SIG-M5 treated with dmso at 0.1 percent for 504 hours (cell line): ENCODE measurements at regions not wholly inside any gene's neighbourhood (a gene's known extent, or its start where the extent isn't known, plus 50 kb on each side); places are given as distances from the start of the nearest gene placed in this dataset.

Experiments
- DNase-seq: peaks from one replicate; lab custom pipeline; 2025; ENCODE audit not compliant: unreplicated experiment; lab: John Stamatoyannopoulos, UW

GRCh38 chr12:71011261-71011660 lies 90.7 kb upstream of the PTPRR start:
- no peak for DNase-seq

GRCh38 chr12:71010143-71010479 lies 89.6 kb upstream of the PTPRR start:
- DNase-seq = no peak

DNA sequence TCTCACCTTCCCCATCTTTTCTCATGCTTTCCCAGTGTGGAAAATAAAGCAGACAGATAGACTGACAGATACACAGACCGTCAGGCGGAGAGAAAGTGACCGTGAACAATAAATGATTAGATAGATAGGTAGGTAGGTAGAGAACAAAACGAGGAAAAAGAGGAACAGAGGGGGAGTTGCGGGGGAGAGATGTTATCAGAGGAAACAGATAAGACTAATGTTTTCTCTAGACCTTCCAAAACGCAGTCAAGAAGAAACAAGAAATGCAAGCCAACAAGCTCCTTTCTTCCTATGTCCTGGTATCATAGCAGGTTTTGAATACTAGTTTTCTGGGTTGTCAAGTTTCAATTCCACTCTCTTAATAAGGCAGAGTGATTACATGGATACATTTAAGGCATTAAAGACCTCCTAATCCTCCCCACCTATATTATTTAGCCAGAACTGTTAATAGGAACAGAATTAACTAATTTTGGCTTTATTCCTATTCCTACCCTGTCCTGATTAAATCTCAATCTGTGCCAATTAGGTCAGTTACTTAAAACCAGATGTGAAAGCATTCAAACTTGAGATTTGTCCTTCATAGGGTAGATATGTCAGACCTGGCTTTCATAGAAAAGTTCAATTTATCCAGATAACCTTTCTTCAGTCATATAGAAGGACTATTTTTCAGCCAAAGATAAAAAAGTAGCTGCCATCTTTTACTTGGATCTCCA lies 89.0 kb upstream of the PTPRR start:
- no peak for DNase-seq

GRCh38 chr12:71008616-71009015 lies 88.1 kb upstream of the PTPRR start:
- no peak for DNase-seq

DNA sequence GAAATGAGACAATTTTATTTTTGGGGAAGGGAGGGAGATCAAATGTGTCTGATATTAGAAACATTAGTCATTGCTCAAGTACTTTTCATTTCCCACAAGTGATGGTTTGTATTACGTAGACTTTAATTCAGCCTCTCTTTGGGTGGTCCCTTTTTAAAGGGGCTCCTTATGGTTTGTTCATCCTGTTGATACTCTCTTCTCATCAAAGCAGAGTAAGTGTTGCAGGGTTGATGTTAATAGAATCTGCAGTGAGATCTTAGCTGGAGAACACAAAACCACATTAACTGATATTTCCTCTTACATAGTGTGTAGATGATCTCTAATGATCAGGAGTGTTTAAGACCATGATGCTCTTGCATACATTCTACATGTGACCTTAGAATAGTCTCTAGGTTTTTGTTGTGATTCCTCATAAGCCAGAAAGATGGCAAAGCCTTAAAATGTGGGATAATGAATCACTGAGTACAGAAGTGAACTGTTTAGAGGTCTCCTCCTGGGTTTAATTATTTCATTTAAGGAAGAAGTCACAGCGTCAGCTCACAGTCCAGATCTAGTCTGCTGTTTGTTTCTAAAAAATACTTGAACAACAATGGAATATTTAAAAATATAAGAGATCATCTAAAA lies 87.4 kb upstream of the PTPRR start:
- no peak for DNase-seq

DNA sequence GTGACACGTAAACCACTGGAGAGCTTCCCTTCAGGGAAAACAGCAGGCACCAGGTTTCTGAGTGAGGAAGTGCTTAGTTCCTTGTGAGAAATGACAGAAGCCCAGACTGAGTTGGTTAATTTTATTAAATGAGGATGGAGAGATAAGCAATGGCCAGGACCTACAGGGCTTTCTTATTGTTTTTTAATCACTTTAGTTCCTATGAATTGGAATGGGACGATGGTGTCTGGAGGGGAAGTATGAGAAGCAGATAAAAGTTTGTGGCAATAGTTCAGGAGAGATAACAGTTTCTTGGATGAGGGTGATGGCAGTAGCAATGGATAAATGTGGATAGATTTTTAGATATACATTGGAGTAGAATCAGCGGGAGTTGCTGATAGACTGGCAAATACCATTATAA lies 86.5 kb upstream of the PTPRR start:
- DNase-seq = no peak

- DNase-seq = no peak
These were observed 84.6 kb upstream of the PTPRR start for GRCh38 chr12:71005166-71005565.

DNA sequence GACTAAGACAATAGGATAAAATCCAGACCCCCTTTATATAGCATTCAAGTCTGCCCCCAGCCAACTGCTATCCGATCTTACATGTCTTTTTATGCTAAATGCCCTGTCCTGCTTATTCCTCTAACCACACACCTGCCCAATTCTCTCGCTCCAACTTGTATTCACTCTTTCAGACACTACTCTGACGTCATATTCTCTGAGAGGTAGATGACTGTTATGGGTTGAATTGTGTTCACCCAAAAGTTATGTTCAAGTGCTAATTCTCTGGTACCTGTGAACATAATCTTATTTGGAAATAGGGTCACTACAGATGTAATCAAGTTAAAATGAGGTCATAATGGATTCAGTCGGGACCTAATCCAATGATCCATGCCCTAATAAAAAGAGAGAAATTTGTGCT lies 84.0 kb upstream of the PTPRR start:
- no peak for DNase-seq

DNA sequence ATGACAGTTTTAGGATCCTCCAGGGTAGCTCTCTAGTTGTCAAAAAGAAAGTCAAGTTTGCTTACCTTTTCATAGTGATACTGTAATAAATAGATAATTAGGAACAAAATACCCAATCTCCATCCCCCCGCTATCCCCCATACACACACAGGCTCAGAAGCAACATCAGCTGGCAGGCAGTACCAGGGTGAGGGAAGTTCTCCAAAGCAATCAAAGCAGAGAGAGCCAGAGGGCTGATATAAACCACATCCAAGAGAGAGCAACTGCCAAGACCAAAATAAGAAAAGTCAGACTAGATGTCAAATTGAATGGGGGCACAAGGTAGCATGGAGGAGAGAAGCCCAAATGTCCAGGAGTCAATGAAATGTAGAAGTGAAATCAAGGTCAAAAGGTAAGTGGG lies 80.2 kb upstream of the PTPRR start:
- no peak for DNase-seq

DNA sequence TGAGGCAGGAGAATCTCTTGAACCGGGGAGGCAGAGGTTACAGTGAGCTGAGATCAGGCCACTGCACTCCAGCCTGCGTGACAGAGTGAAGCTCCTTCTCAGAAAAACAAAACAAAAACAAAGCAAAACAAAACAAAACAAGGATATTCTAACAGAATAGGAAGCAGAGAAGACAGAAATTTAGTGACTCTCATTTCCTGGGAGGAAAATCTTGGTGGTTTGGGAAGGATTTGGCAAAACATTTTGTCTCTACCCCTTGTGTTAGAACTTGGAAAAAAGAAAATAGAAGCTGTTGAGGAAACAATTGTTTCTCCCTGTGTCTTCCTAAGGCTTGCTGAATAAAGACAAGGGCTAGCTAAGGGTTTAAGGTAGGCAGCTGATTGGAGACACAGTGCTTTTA lies 79.7 kb upstream of the PTPRR start:
- no peak for DNase-seq

DNA sequence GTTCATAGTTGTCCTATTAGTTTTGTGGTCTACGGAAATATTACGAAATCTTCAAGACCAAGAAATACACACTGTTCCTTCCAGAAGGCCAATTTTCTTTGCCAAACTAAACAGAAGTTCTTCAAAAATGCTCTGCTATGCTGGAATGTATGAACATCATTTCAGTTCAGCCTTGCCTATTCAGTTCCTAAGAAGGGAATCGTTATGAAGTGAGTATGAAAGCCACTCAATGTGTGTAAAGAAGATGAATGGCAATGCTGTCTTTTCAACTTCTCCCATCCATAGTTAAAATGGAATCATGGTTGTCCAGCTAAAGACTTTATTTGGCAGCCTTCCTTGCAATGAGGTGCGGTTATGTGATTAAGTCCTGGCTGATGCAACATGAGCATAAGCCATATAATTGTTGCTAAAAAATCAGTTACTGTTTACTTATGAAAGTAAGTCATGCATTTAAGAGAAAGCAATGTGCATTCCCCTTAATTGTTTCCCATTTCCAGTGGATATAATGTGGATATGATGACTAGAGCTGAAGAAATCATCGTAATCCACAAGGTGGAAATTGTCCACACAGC lies 73.8 kb upstream of the PTPRR start:
- no peak for DNase-seq

DNA sequence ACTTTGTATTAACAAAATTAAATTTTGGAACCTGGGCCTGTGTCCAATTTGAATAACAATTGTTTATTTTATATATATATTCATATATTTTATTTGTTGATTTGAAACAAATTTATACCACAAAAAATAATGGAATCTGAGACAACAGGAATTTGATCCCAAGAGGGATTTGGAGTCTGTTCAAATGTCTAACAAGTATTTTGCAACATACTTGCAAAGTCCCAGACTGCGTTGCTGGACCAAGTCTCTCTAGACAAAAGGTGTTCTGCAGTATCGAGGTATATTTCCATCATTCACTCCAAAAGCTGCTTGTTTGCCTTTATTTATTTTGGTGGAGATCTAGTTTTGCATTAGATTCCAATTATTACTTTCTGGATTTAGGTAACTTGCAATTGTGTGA lies 68.7 kb upstream of the PTPRR start:
- no peak for DNase-seq

GRCh38 chr12:70985850-70986249 lies 65.3 kb upstream of the PTPRR start:
- DNase-seq = no peak

DNA sequence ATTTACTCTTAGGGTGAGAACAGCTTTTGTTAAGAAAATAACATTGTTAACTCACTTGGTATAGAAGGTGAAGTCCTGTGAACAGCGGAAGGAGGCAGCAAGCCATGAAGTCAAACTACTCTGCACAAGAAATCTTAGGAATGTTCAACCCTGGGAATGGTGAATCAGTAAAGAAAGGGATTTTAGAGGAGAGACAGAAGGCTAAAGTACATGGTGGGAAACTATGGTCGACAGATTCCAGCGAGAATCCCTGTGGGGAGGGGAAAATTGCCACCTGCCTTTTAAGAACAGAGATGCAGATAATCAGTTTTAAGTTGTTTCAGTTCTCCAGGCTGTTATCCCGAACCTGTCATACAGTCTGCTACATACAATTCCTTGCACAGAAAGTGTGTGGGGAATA lies 63.2 kb upstream of the PTPRR start:
- DNase-seq = no peak

GRCh38 chr12:70982991-70983390 lies 62.5 kb upstream of the PTPRR start:
- no peak for DNase-seq

DNA sequence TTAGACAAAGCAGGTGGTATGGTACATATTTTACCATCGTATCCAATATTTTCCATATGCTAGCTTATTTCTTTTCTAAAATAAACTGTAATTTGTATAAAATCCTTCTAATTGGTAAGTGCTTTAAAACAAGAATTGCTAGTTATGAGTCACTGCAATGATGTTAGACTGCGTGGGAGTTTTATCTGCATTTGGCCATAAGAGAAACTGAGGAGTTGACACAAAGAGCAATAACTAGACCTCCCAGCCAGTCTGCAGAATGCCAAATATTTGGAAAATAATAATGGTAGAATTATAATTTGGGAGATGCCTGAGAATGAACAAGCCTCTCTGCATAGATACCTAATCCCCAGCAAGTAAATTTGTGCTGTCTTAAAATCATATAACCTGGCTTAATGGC lies 61.7 kb upstream of the PTPRR start:
- DNase-seq = no peak

GRCh38 chr12:70971001-70971794 lies 50.7 kb upstream of the PTPRR start:
- DNase-seq = no peak
